GM11168 (cell line): ENCODE measurements at regions not wholly inside any gene's neighbourhood (a gene's known extent, or its start where the extent isn't known, plus 50 kb on each side); places are given as distances from the start of the nearest gene placed in this dataset.
"Not testable (repeated sequence)": the region's sequence is repeated elsewhere in the genome, so short reads cannot be mapped to it uniquely, and the experiment has no call there.

Experiments
- in situ Hi-C: fragments of 300-500 bp; cut with MboI; formaldehyde crosslinking; loops from one replicate; pipeline ENCODE4 v1.12.0; 2022; ENCODE audit warnings: low sequenced_read_pairs; ENCODE audit not compliant: unreplicated experiment

GRCh38 chr1:189657715-189658114 lies 819.9 kb downstream of the BRINP3 start:
- in situ Hi-C loops, result no loop called here

GRCh38 chr1:189658381-189658780 lies 819.3 kb downstream of the BRINP3 start:
- in situ Hi-C loops, result no loop called here

- in situ Hi-C loops, result no loop called here
Measured at GRCh38 chr1:189659731-189660130, 817.9 kb downstream of the BRINP3 start.

GRCh38 chr1:189662190-189662589 lies 815.5 kb downstream of the BRINP3 start:
- in situ Hi-C loops, result no loop called here

- in situ Hi-C loops, result no loop called here
Measured at GRCh38 chr1:189669846-189670245, 807.8 kb downstream of the BRINP3 start.

- in situ Hi-C loops, result no loop called here
Measured at GRCh38 chr1:189673217-189673616, 804.4 kb downstream of the BRINP3 start.

- in situ Hi-C loops, result no loop called here
Measured at GRCh38 chr1:189675712-189676244, 801.9 kb downstream of the BRINP3 start.

- in situ Hi-C loops, result no loop called here
Measured at GRCh38 chr1:189678779-189679178, 798.9 kb downstream of the BRINP3 start.

- in situ Hi-C loops, result no loop called here
Measured at GRCh38 chr1:189681252-189681919, 796.3 kb downstream of the BRINP3 start.

GRCh38 chr1:189682591-189682990 lies 795.1 kb downstream of the BRINP3 start:
- in situ Hi-C loops, result no loop called here

- in situ Hi-C loops, result no loop called here
Measured at GRCh38 chr1:189686288-189686687, 791.4 kb downstream of the BRINP3 start.

- in situ Hi-C loops, result no loop called here
Measured at GRCh38 chr1:189693140-189693539, 784.5 kb downstream of the BRINP3 start.

- in situ Hi-C loops, result no loop called here
Measured at GRCh38 chr1:189696297-189696696, 781.4 kb downstream of the BRINP3 start.

GRCh38 chr1:189697113-189697512 lies 780.6 kb downstream of the BRINP3 start:
- in situ Hi-C loops, result no loop called here

- in situ Hi-C loops, result no loop called here
Measured at GRCh38 chr1:189701606-189702005, 776.1 kb downstream of the BRINP3 start.

- in situ Hi-C loops, result no loop called here
Measured at GRCh38 chr1:189706594-189706993, 771.1 kb downstream of the BRINP3 start.

GRCh38 chr1:189708674-189709073 lies 769.0 kb downstream of the BRINP3 start:
- in situ Hi-C loops, result no loop called here

GRCh38 chr1:189718147-189718795 lies 759.4 kb downstream of the BRINP3 start:
- in situ Hi-C loops, result not testable (repeated sequence)

- in situ Hi-C loops, result no loop called here
Measured at GRCh38 chr1:189726806-189727205, 750.9 kb downstream of the BRINP3 start.

- in situ Hi-C loops, result no loop called here
Measured at GRCh38 chr1:189751311-189751710, 726.4 kb downstream of the BRINP3 start.

GRCh38 chr1:189752461-189752995 lies 725.1 kb downstream of the BRINP3 start:
- in situ Hi-C loops, result no loop called here
